Prostate gland (tissue), 1 donor: ENCODE measurements at regions not wholly inside any gene's neighbourhood (a gene's known extent, or its start where the extent isn't known, plus 50 kb on each side); places are given as distances from the start of the nearest gene placed in this dataset.

ENCODE experiments used
- POLR2A ChIP-seq: fragments of 450-650 bp; IDR thresholded peaks from one replicate; pipeline ENCODE4 v1.6.1; 2016; ENCODE audit warnings: antibody characterized with exemption, mild to moderate bottlenecking
- POLR2AphosphoS5 ChIP-seq: sonication (generic); formaldehyde crosslinking; IDR thresholded peaks from one replicate; pipeline ENCODE4 v1.6.1; 2017; ENCODE audit warnings: antibody characterized with exemption

DNA sequence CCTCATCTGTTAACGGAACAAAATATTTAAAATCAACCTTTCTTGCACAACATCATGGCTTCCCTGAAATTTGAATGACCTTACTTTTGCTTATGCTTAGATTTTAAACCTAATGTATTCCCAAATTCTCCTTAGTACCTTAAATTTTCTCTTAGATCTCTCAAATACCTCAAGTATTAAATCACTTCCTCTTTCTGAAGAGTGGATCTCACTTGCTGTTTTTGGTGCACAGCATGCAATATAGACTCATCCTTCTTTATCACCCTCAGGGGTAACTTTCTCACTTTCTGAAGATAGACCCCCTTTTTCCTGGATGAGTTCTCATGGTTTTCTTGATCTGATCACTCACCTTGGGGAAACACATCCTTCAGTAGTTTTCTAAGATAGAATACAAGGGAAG lies 871.7 kb downstream of the DACH1 start:
- no peak for TF ChIP-seq POLR2A
- TF ChIP-seq POLR2AphosphoS5: no peak
